ENCODE measurements at regions not wholly inside any gene's neighbourhood (a gene's known extent, or its start where the extent isn't known, plus 50 kb on each side); places are given as distances from the start of the nearest gene placed in this dataset.
"Not testable (repeated sequence)": the region's sequence is repeated elsewhere in the genome, so short reads cannot be mapped to it uniquely, and the experiment has no call there.

DNA sequence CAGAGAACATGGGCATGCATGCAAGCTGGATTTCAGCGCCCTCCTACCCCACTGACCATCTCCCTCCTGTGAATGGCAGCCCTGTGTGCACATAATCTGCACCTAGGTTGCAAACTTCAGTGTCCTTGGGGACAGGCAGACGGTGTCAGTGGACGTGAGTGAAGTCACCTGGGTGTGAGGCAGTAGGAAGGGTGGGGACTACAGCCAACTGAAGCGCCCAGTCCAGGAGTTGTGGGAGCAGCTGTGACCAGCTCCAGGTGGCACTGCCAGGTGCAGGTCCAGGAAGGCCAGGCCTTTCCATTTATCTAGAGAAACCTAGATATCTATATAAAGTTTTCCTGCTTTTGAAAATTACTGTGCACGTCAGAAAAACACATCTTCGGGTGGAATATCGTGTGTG lies 152.3 kb downstream of the BCL2L11 start:
- not testable (repeated sequence) for TF ChIP-seq EZH2 (IDR thresholded peaks at IDR 0.05; ENCODE audit: low read depth, low read length, severe bottlenecking); JUND (IDR thresholded peaks at IDR 0.05; ENCODE audit: low read length); BRCA1 (IDR thresholded peaks at IDR 0.05; ENCODE audit: low read depth, low read length)
- TF ChIP-seq, protein P1, sequence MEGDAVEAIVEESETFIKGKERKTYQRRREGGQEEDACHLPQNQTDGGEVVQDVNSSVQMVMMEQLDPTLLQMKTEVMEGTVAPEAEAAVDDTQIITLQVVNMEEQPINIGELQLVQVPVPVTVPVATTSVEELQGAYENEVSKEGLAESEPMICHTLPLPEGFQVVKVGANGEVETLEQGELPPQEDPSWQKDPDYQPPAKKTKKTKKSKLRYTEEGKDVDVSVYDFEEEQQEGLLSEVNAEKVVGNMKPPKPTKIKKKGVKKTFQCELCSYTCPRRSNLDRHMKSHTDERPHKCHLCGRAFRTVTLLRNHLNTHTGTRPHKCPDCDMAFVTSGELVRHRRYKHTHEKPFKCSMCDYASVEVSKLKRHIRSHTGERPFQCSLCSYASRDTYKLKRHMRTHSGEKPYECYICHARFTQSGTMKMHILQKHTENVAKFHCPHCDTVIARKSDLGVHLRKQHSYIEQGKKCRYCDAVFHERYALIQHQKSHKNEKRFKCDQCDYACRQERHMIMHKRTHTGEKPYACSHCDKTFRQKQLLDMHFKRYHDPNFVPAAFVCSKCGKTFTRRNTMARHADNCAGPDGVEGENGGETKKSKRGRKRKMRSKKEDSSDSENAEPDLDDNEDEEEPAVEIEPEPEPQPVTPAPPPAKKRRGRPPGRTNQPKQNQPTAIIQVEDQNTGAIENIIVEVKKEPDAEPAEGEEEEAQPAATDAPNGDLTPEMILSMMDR (IDR thresholded peaks at IDR 0.05; ENCODE audit: control extremely low read depth in 1 of 3, insufficient read depth in 1 of 3, low read depth in 1 of 3, low read length in 3 of 3) = not testable (repeated sequence)

All from H1 (cell line).